ENCODE measurements at regions not wholly inside any gene's neighbourhood (a gene's known extent, or its start where the extent isn't known, plus 50 kb on each side); places are given as distances from the start of the nearest gene placed in this dataset.

- in situ Hi-C loops (cut with HindIII; ENCODE audit: low sequenced_read_pairs): no loop called here
Observed at GRCh38 chr12:43044241-43044640, 454.7 kb upstream of the PRICKLE1 start.

GRCh38 chr12:43038991-43039390 lies 449.4 kb upstream of the PRICKLE1 start:
- in situ Hi-C loops (cut with HindIII; ENCODE audit: low sequenced_read_pairs): no loop called here

- in situ Hi-C loops (cut with HindIII; ENCODE audit: low sequenced_read_pairs): no loop called here
Observed at GRCh38 chr12:43029971-43030370, 440.4 kb upstream of the PRICKLE1 start.

- in situ Hi-C loops (cut with HindIII; ENCODE audit: low sequenced_read_pairs): no loop called here
Observed at GRCh38 chr12:43028826-43029225, 439.3 kb upstream of the PRICKLE1 start.

GRCh38 chr12:43022838-43023237 lies 433.3 kb upstream of the PRICKLE1 start:
- in situ Hi-C loops (cut with HindIII; ENCODE audit: low sequenced_read_pairs): no loop called here

GRCh38 chr12:43015090-43015737 lies 425.7 kb upstream of the PRICKLE1 start:
- in situ Hi-C loops (cut with HindIII; ENCODE audit: low sequenced_read_pairs): no loop called here

- in situ Hi-C loops (cut with HindIII; ENCODE audit: low sequenced_read_pairs): no loop called here
Observed at GRCh38 chr12:43011383-43011926, 421.9 kb upstream of the PRICKLE1 start.

- in situ Hi-C loops (cut with HindIII; ENCODE audit: low sequenced_read_pairs): no loop called here
Observed at GRCh38 chr12:43009846-43010240, 420.3 kb upstream of the PRICKLE1 start.

GRCh38 chr12:43008953-43009845 lies 419.7 kb upstream of the PRICKLE1 start:
- in situ Hi-C loops (cut with HindIII; ENCODE audit: low sequenced_read_pairs): no loop called here

- in situ Hi-C loops (cut with HindIII; ENCODE audit: low sequenced_read_pairs): no loop called here
Observed at GRCh38 chr12:43004908-43005307, 415.4 kb upstream of the PRICKLE1 start.

GRCh38 chr12:43004141-43004540 lies 414.6 kb upstream of the PRICKLE1 start:
- in situ Hi-C loops (cut with HindIII; ENCODE audit: low sequenced_read_pairs): no loop called here

- in situ Hi-C loops (cut with HindIII; ENCODE audit: low sequenced_read_pairs): no loop called here
Observed at GRCh38 chr12:42996869-42997431, 407.4 kb upstream of the PRICKLE1 start.

- in situ Hi-C loops (cut with HindIII; ENCODE audit: low sequenced_read_pairs): no loop called here
Observed at GRCh38 chr12:42992826-42993225, 403.3 kb upstream of the PRICKLE1 start.

- in situ Hi-C loops (cut with HindIII; ENCODE audit: low sequenced_read_pairs): no loop called here
Observed at GRCh38 chr12:42990387-42990786, 400.8 kb upstream of the PRICKLE1 start.

- in situ Hi-C loops (cut with HindIII; ENCODE audit: low sequenced_read_pairs): no loop called here
Observed at GRCh38 chr12:42987216-42987650, 397.7 kb upstream of the PRICKLE1 start.

- in situ Hi-C loops (cut with HindIII; ENCODE audit: low sequenced_read_pairs): no loop called here
Observed at GRCh38 chr12:42985506-42985905, 396.0 kb upstream of the PRICKLE1 start.

- in situ Hi-C loops (cut with HindIII; ENCODE audit: low sequenced_read_pairs): no loop called here
Observed at GRCh38 chr12:42982828-42983227, 393.3 kb upstream of the PRICKLE1 start.

GRCh38 chr12:42981379-42981778 lies 391.8 kb upstream of the PRICKLE1 start:
- in situ Hi-C loops (cut with HindIII; ENCODE audit: low sequenced_read_pairs): no loop called here

- in situ Hi-C loops (cut with HindIII; ENCODE audit: low sequenced_read_pairs): no loop called here
Observed at GRCh38 chr12:42980441-42980840, 390.9 kb upstream of the PRICKLE1 start.

- in situ Hi-C loops (cut with HindIII; ENCODE audit: low sequenced_read_pairs): no loop called here
Observed at GRCh38 chr12:42979746-42980145, 390.2 kb upstream of the PRICKLE1 start.

GRCh38 chr12:42978708-42979107 lies 389.2 kb upstream of the PRICKLE1 start:
- in situ Hi-C loops (cut with HindIII; ENCODE audit: low sequenced_read_pairs): no loop called here
